ENCODE measurements at regions not wholly inside any gene's neighbourhood (a gene's known extent, or its start where the extent isn't known, plus 50 kb on each side); places are given as distances from the start of the nearest gene placed in this dataset.

DNA sequence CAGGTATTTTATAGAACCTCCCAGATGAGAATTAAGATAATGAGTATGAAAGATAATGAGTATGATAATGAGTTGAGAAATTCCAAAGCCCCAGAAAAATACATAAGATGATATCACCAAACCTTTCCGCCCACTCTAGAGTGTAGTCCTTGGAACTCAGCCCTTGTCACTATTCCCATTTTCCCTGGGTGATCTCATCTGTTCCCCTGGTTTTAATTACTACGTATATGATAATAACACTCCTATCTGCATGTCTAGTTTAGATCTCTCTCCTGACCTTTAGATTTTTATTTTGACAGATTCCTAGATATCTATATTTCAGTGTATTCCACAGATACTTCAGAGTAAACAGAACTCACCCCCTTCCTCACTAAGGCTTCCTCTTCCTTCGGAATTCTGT is 51.0 kb upstream of the ASIP start:
- peaks cover 5% of the 10 kb centered on the region for H3K4me1 Mint-ChIP-seq
- H3K36me3 Mint-ChIP-seq = no peaks in the 10 kb centered on the region
- no peak for DNase-seq (ENCODE audit: low spot score in 2 of 2)
- no peaks in the 10 kb centered on the region for H3K9me3 Mint-ChIP-seq
- peaks cover 9% of the 10 kb centered on the region for H3K27me3 Mint-ChIP-seq
- no peak overlapping the region for H3K27ac Mint-ChIP-seq
- H3K4me3 Mint-ChIP-seq = no peak overlapping the region
- ATAC-seq (ENCODE audit: low read depth) = no peak

DNA sequence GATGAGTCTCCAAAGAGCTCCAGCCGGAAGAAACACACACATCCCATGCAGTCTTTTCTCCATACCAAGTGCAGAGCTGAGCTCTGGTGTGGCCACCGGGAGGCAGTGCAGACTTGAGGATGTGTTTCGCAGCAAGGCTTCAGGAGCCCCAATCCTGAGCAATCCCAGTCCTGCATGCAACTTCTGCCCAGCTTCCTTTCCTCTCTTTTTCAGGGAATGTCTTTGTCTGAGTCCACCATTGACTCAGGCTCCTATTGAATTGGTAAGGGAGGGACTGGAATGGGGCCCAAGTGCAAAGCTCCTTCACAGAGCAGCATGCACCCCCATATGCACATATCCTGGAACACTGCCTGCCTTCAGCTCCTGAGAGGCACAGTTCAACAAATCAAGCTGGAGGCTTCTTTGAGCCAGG is 50.5 kb upstream of the ASIP start:
- peak in 1 of 2 donors; percentile 21 for DNase-seq (ENCODE audit: low spot score in 2 of 2)
- Mint-ChIP-seq H3K27me3 (peaks cover 10% of the 10 kb centered on the region), H3K27ac (no peak overlapping the region), H3K4me3 (no peak overlapping the region), H3K36me3 (no peaks in the 10 kb centered on the region), H3K4me1 (peaks cover 1% of the 10 kb centered on the region), H3K9me3 (no peaks in the 10 kb centered on the region)
- peak; percentile 41 for ATAC-seq (ENCODE audit: low read depth)

Data from memory B cell (primary cell).